OCI-LY1 (cell line): ENCODE measurements at regions not wholly inside any gene's neighbourhood (a gene's known extent, or its start where the extent isn't known, plus 50 kb on each side); places are given as distances from the start of the nearest gene placed in this dataset.

ENCODE experiments used
- H2AFZ ChIP-seq: fragments of 200-600 bp; sonication (generic), shearing (Covaris generic); 2 replicates; pipeline ENCODE4 v1.6.0; 2014; ENCODE audit warnings: antibody characterized with exemption, mild to moderate bottlenecking, low read length
- H3F3A ChIP-seq: fragments of 200-600 bp; sonication (generic), shearing (Covaris generic); 2 replicates; pipeline ENCODE4 v1.6.0; 2014; ENCODE audit warnings: mild to moderate bottlenecking, antibody characterized with exemption, low read length, moderate library complexity; ENCODE audit not compliant: insufficient read depth
- H3K27ac ChIP-seq: fragments of 200-600 bp; sonication (generic); 2 replicates; pipeline ENCODE4 v1.5.1; 2014; ENCODE audit warnings: low read length, mixed run types, mild to moderate bottlenecking, low read depth; ENCODE audit not compliant: poor library complexity, severe bottlenecking
- H3K27me3 ChIP-seq: fragments of 200-600 bp; sonication (generic); 2 replicates; pipeline ENCODE4 v1.6.0; 2014; ENCODE audit warnings: antibody characterized with exemption, mild to moderate bottlenecking, low read length, moderate library complexity; ENCODE audit not compliant: insufficient read depth
- H3K36me3 ChIP-seq: fragments of 200-600 bp; sonication (generic); 2 replicates; pipeline ENCODE4 v1.6.1; 2014; ENCODE audit warnings: mild to moderate bottlenecking, antibody characterized with exemption, low read length, moderate library complexity, mixed read lengths; ENCODE audit not compliant: insufficient read depth
- H3K4me1 ChIP-seq: fragments of 200-600 bp; sonication (generic); 2 replicates; pipeline ENCODE4 v1.5.1; 2014; ENCODE audit warnings: mild to moderate bottlenecking, low read length, moderate library complexity; ENCODE audit not compliant: insufficient read depth, severe bottlenecking
- H3K4me2 ChIP-seq: fragments of 200-600 bp; sonication (generic), shearing (Covaris generic); 2 replicates; pipeline ENCODE4 v1.6.1; 2014; ENCODE audit warnings: low read length
- H3K4me3 ChIP-seq: fragments of 200-600 bp; sonication (generic); 2 replicates; pipeline ENCODE4 v1.5.1; 2014; ENCODE audit warnings: low read length, low read depth, mild to moderate bottlenecking, mixed read lengths; ENCODE audit not compliant: poor library complexity, severe bottlenecking
- H3K79me2 ChIP-seq: fragments of 200-600 bp; shearing (Covaris generic); 2 replicates; pipeline ENCODE4 v1.6.1; 2016; ENCODE audit warnings: mixed run types, low read length, mixed read lengths; ENCODE audit not compliant: insufficient read depth
- H3K9ac ChIP-seq: fragments of 200-600 bp; sonication (generic), shearing (Covaris generic); 2 replicates; pipeline ENCODE4 v1.6.1; 2014; ENCODE audit warnings: mild to moderate bottlenecking, low read length, mixed read lengths
- H3K9me2 ChIP-seq: fragments of 200-600 bp; sonication (generic), shearing (Covaris generic); 2 replicates; pipeline ENCODE4 v1.6.1; 2014; ENCODE audit warnings: low read depth, mild to moderate bottlenecking, low read length, mixed read lengths
- H3K9me3 ChIP-seq: fragments of 200-600 bp; shearing (Covaris generic); 2 replicates; pipeline ENCODE4 v1.6.1; 2014; ENCODE audit warnings: low read length, mixed read lengths
- H4K20me1 ChIP-seq: fragments of 200-600 bp; sonication (generic), shearing (Covaris generic); 2 replicates; pipeline ENCODE4 v1.6.0; 2016; ENCODE audit warnings: mild to moderate bottlenecking, low read length; ENCODE audit not compliant: insufficient read depth
- CTCF ChIP-seq: fragments of 200-600 bp; sonication (generic), shearing (Covaris generic); IDR thresholded peaks from 2 replicates; pipeline ENCODE4 v1.5.1; 2017; ENCODE audit warnings: mild to moderate bottlenecking, antibody characterized with exemption, low read length, moderate library complexity, mixed read lengths
- EZH2 ChIP-seq: fragments of 200-600 bp; sonication (generic), shearing (Covaris generic); IDR thresholded peaks from 2 replicates; pipeline ENCODE4 v1.8.0; 2017; ENCODE audit warnings: borderline replicate concordance, mixed run types, mild to moderate bottlenecking, antibody characterized with exemption, low read length, moderate library complexity, mixed read lengths

- Histone ChIP-seq H3K79me2 (no peaks in the 10 kb centered on the region), H4K20me1 (no peaks in the 10 kb centered on the region), H3F3A (no peaks in the 10 kb centered on the region), H3K4me3 (no peak overlapping the region), H3K4me2 (no peak overlapping the region), H3K4me1 (no peaks in the 10 kb centered on the region), H3K9me2 (no peaks in the 10 kb centered on the region), H3K36me3 (no peaks in the 10 kb centered on the region), H2AFZ (no peak overlapping the region), H3K9me3 (no peaks in the 10 kb centered on the region), H3K9ac (no peak overlapping the region), H3K27me3 (no peaks in the 10 kb centered on the region), H3K27ac (no peak overlapping the region)
- no peak for TF ChIP-seq EZH2
- no peak for TF ChIP-seq CTCF
Measured at GRCh38 chr3:159417761-159418160, 570.9 kb upstream of the IL12A start.

- no peak overlapping the region for H3K4me2 ChIP-seq
Measured at GRCh38 chr3:159418571-159419526, 569.8 kb upstream of the IL12A start.

GRCh38 chr3:159429702-159430101, 558.9 kb upstream of the IL12A start:
- Histone ChIP-seq H3K79me2 (no peaks in the 10 kb centered on the region), H3K36me3 (no peaks in the 10 kb centered on the region), H3K4me3 (no peak overlapping the region), H3K27me3 (no peaks in the 10 kb centered on the region), H3F3A (no peaks in the 10 kb centered on the region), H3K9me2 (no peaks in the 10 kb centered on the region), H4K20me1 (no peaks in the 10 kb centered on the region), H3K9ac (no peak overlapping the region), H3K4me1 (no peaks in the 10 kb centered on the region), H2AFZ (no peak overlapping the region), H3K27ac (no peak overlapping the region), H3K4me2 (no peak overlapping the region), H3K9me3 (no peaks in the 10 kb centered on the region)
- TF ChIP-seq CTCF = no peak
- no peak for TF ChIP-seq EZH2

More at GRCh38 chr3:159418571-159419526, 569.8 kb upstream of the IL12A start:
- TF ChIP-seq CTCF = no peak
- no peak for TF ChIP-seq EZH2
- Histone ChIP-seq H3K4me3 (no peak overlapping the region), H3K79me2 (no peaks in the 10 kb centered on the region), H3K36me3 (no peaks in the 10 kb centered on the region), H4K20me1 (no peaks in the 10 kb centered on the region), H3F3A (no peaks in the 10 kb centered on the region), H3K4me1 (no peaks in the 10 kb centered on the region), H3K9ac (no peak overlapping the region), H3K27me3 (no peaks in the 10 kb centered on the region), H2AFZ (no peak overlapping the region), H3K9me2 (no peaks in the 10 kb centered on the region), H3K9me3 (no peaks in the 10 kb centered on the region), H3K27ac (no peak overlapping the region)
